ENCODE measurements at regions not wholly inside any gene's neighbourhood (a gene's known extent, or its start where the extent isn't known, plus 50 kb on each side); places are given as distances from the start of the nearest gene placed in this dataset.
A peak's percentile ranks its signal among the peaks of the same experiment; 100 is the strongest.
"Not testable (repeated sequence)": the region's sequence is repeated elsewhere in the genome, so short reads cannot be mapped to it uniquely, and the experiment has no call there.

GRCh38 chr12:74595696-74596095 is 58.1 kb downstream of the ATXN7L3B start:
- no peak for DNase-seq

- no peak for DNase-seq
These were observed 61.2 kb downstream of the ATXN7L3B start for GRCh38 chr12:74598819-74599218.

GRCh38 chr12:74599932-74600331 is 62.3 kb downstream of the ATXN7L3B start:
- DNase-seq, result no peak

- DNase-seq, result not testable (repeated sequence)
These were observed 63.2 kb downstream of the ATXN7L3B start for GRCh38 chr12:74600817-74601216.

- DNase-seq, result no peak
These were observed 65.4 kb downstream of the ATXN7L3B start for GRCh38 chr12:74602881-74603672.

- DNase-seq, result no peak
These were observed 70.7 kb downstream of the ATXN7L3B start for GRCh38 chr12:74608231-74608775.

- DNase-seq, result no peak
These were observed 73.1 kb downstream of the ATXN7L3B start for GRCh38 chr12:74610711-74611110.

- DNase-seq, result peak in 2 of 3 experiments; percentile 44 to 85
These were observed 76.8 kb downstream of the ATXN7L3B start for GRCh38 chr12:74614426-74614825.

- no peak for DNase-seq
These were observed 81.4 kb downstream of the ATXN7L3B start for GRCh38 chr12:74619084-74619483.

GRCh38 chr12:74619884-74620283 is 82.2 kb downstream of the ATXN7L3B start:
- DNase-seq, result no peak

GRCh38 chr12:74620921-74621320 is 83.3 kb downstream of the ATXN7L3B start:
- peak in 1 of 3 experiments; percentile 47 for DNase-seq

- peak; percentile 53 to 92 (median 67) for DNase-seq
These were observed 86.6 kb downstream of the ATXN7L3B start for GRCh38 chr12:74624201-74624600.

GRCh38 chr12:74626397-74626796 is 88.8 kb downstream of the ATXN7L3B start:
- no peak for DNase-seq

- no peak for DNase-seq
These were observed 103.6 kb downstream of the ATXN7L3B start for GRCh38 chr12:74641262-74641661.

- DNase-seq, result peak in 1 of 3 experiments; percentile 39
These were observed 104.1 kb downstream of the ATXN7L3B start for GRCh38 chr12:74641694-74642093.

GRCh38 chr12:74644681-74645080 is 107.0 kb downstream of the ATXN7L3B start:
- no peak for DNase-seq

GRCh38 chr12:74646831-74647230 is 109.2 kb downstream of the ATXN7L3B start:
- DNase-seq, result peak; percentile 30 to 94 (median 70)

GRCh38 chr12:74647256-74647655 is 109.6 kb downstream of the ATXN7L3B start:
- no peak for DNase-seq

- no peak for DNase-seq
These were observed 118.6 kb downstream of the ATXN7L3B start for GRCh38 chr12:74656251-74656650.

GRCh38 chr12:74660442-74660841 is 122.8 kb downstream of the ATXN7L3B start:
- no peak for DNase-seq

- DNase-seq, result no peak
These were observed 126.3 kb downstream of the ATXN7L3B start for GRCh38 chr12:74663958-74664357.

- no peak for DNase-seq
These were observed 128.1 kb downstream of the ATXN7L3B start for GRCh38 chr12:74665690-74666089.

- DNase-seq, result no peak
These were observed 133.8 kb downstream of the ATXN7L3B start for GRCh38 chr12:74671421-74671820.

GRCh38 chr12:74676955-74677354 is 139.3 kb downstream of the ATXN7L3B start:
- not testable (repeated sequence) for DNase-seq

- no peak for DNase-seq
These were observed 147.8 kb downstream of the ATXN7L3B start for GRCh38 chr12:74685385-74685784.
